ENCODE measurements at regions not wholly inside any gene's neighbourhood (a gene's known extent, or its start where the extent isn't known, plus 50 kb on each side); places are given as distances from the start of the nearest gene placed in this dataset.

DNA sequence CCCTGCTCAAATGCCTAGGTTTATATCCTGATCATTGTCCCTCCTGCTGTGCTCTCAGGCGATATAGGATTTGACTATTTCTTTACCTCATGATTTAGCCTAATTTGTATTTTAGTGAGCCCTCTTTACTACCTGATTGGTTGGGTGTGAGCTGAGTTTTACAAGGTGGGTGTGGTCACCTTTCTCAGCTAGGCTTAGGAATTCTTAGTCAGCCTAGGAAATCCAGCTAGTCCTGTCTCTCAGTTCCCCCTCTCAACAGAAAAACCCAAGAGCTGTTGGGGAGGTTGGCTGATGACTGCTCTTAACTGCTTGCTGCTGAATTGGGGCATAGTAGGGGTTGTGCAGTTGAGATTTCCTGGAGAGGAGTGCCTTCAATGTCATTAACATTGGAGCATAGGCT lies 100.5 kb upstream of the AADAT start:
- Histone ChIP-seq H3K14ac (ENCODE audit: low read length) (no peak overlapping the region), H2BK120ac (ENCODE audit: insufficient read depth, low read length, poor library complexity) (no peak overlapping the region), H3K27me3 (ENCODE audit: insufficient read depth, low read length) (no peaks in the 10 kb centered on the region), H3K18ac (ENCODE audit: low read length) (no peak overlapping the region), H3K4me3 (ENCODE audit: low read depth, low read length) (no peak overlapping the region), H3K9me3 (ENCODE audit: insufficient read depth, low read depth, low read length) (peaks cover 2% of the 10 kb centered on the region), H3K4me2 (ENCODE audit: low read length) (no peak overlapping the region), H2BK5ac (ENCODE audit: low read depth, low read length, poor library complexity) (no peak overlapping the region), H2AFZ (ENCODE audit: insufficient read depth, low read length, poor library complexity) (no peak overlapping the region), H3K79me1 (ENCODE audit: low read length) (peaks cover 2% of the 10 kb centered on the region), H4K8ac (ENCODE audit: low read depth, low read length) (no peak overlapping the region), H3K4me1 (ENCODE audit: control insufficient read depth in 1 of 2, insufficient read depth in 2 of 2, low read length in 2 of 2) (peaks cover 4 to 9% of the 10 kb centered on the region in 2 experiments), H3K23ac (ENCODE audit: low read length) (no peak overlapping the region), H3K27ac (ENCODE audit: low read depth, low read length) (no peak overlapping the region), H4K12ac (ENCODE audit: low read depth, low read length) (no peak overlapping the region), H2AK5ac (ENCODE audit: low read length) (no peak overlapping the region), H3K9ac (ENCODE audit: low read length) (no peak overlapping the region), H3K4ac (ENCODE audit: low read depth, low read length) (no peak overlapping the region), H4K91ac (ENCODE audit: low read depth, low read length) (no peak overlapping the region), H3K36me3 (ENCODE audit: control insufficient read depth in 1 of 2, insufficient read depth in 2 of 2, low read length in 2 of 2) (no peaks in the 10 kb centered on the region), H2BK12ac (ENCODE audit: low read length) (no peak overlapping the region), H3K79me2 (ENCODE audit: control insufficient read depth, insufficient read depth, low read length, poor library complexity) (no peaks in the 10 kb centered on the region)
- DNase-seq: no peak
- no CpG with 5 or more reads among the region's 1 CpG for WGBS (ENCODE audit: extremely low coverage, insufficient coverage, insufficient read length)

DNA sequence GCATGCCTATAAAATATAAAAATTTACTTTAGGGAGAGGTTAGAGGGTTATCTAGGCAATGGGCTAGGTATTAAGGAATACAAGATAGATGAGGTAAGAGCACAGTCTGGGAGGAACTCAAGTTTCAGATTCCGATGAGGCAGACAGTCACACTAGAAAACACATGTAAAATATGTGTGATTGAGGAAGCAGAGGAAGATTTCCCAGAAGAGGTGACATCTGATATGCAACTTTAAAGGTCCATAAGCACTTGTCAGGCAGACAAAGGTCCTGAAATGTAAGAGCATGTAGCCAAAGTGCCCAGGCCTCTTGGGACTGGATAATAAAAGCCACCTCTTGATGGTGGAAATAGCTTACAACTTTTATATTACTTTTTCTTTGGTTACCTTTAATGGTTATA lies 81.1 kb upstream of the AADAT start:
- H3K9me3 ChIP-seq (ENCODE audit: insufficient read depth, low read depth, low read length): peaks cover 5% of the 10 kb centered on the region
- H3K23ac ChIP-seq (ENCODE audit: low read length): no peak overlapping the region
- no peak overlapping the region for H2BK120ac ChIP-seq (ENCODE audit: insufficient read depth, low read length, poor library complexity)
- no peak overlapping the region for H4K12ac ChIP-seq (ENCODE audit: low read depth, low read length)
- H2AK5ac ChIP-seq (ENCODE audit: low read length): no peak overlapping the region
- WGBS (ENCODE audit: extremely low coverage, insufficient coverage, insufficient read length): no CpG with 5 or more reads among the region's 1 CpG
- no peak overlapping the region for H3K27ac ChIP-seq (ENCODE audit: low read depth, low read length)
- H2BK5ac ChIP-seq (ENCODE audit: low read depth, low read length, poor library complexity): no peak overlapping the region
- no peak overlapping the region for H4K8ac ChIP-seq (ENCODE audit: low read depth, low read length)
- H3K4me2 ChIP-seq (ENCODE audit: low read length): no peak overlapping the region
- no peaks in the 10 kb centered on the region for H3K4me1 ChIP-seq (ENCODE audit: control insufficient read depth in 1 of 2, insufficient read depth in 2 of 2, low read length in 2 of 2)
- no peaks in the 10 kb centered on the region for H3K27me3 ChIP-seq (ENCODE audit: insufficient read depth, low read length)
- no peak overlapping the region for H3K4ac ChIP-seq (ENCODE audit: low read depth, low read length)
- H2AFZ ChIP-seq (ENCODE audit: insufficient read depth, low read length, poor library complexity): no peak overlapping the region
- no peaks in the 10 kb centered on the region for H3K79me2 ChIP-seq (ENCODE audit: control insufficient read depth, insufficient read depth, low read length, poor library complexity)
- no peak overlapping the region for H3K9ac ChIP-seq (ENCODE audit: low read length)
- no peak for DNase-seq
- no peak overlapping the region for H3K18ac ChIP-seq (ENCODE audit: low read length)
- H2BK12ac ChIP-seq (ENCODE audit: low read length): no peak overlapping the region
- H3K14ac ChIP-seq (ENCODE audit: low read length): no peak overlapping the region
- H3K79me1 ChIP-seq (ENCODE audit: low read length): no peaks in the 10 kb centered on the region
- no peaks in the 10 kb centered on the region for H3K36me3 ChIP-seq (ENCODE audit: control insufficient read depth in 1 of 2, insufficient read depth in 2 of 2, low read length in 2 of 2)
- H4K91ac ChIP-seq (ENCODE audit: low read depth, low read length): no peak overlapping the region
- no peak overlapping the region for H3K4me3 ChIP-seq (ENCODE audit: low read depth, low read length)

DNA sequence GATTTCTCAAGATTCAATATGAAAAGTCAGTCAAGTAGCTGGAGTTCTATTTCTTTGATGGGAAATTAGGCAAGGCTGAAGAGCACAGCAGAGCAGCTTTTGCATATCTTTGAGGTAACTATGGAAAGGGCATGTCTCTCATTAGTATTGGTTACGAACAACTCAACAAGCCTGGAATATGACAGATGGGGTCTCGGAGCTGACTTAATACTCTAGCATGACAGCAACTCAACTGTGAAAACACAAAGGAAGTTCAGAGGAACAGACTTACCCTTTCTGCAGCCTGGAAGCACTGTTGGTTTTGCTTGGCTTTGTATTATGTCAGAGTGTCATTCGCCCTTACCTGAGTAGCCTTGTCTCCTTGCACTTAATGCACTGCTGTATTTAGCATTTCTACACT lies 79.9 kb upstream of the AADAT start:
- Histone ChIP-seq H3K79me2 (ENCODE audit: control insufficient read depth, insufficient read depth, low read length, poor library complexity) (no peaks in the 10 kb centered on the region), H2AK5ac (ENCODE audit: low read length) (no peak overlapping the region), H3K9me3 (ENCODE audit: insufficient read depth, low read depth, low read length) (peaks cover 5% of the 10 kb centered on the region), H3K14ac (ENCODE audit: low read length) (no peak overlapping the region), H3K23ac (ENCODE audit: low read length) (no peak overlapping the region), H2BK12ac (ENCODE audit: low read length) (no peak overlapping the region), H2AFZ (ENCODE audit: insufficient read depth, low read length, poor library complexity) (no peak overlapping the region), H3K27ac (ENCODE audit: low read depth, low read length) (no peak overlapping the region), H4K91ac (ENCODE audit: low read depth, low read length) (no peak overlapping the region), H3K27me3 (ENCODE audit: insufficient read depth, low read length) (no peaks in the 10 kb centered on the region), H2BK120ac (ENCODE audit: insufficient read depth, low read length, poor library complexity) (no peak overlapping the region), H4K12ac (ENCODE audit: low read depth, low read length) (no peak overlapping the region), H3K4me3 (ENCODE audit: low read depth, low read length) (no peak overlapping the region), H3K4ac (ENCODE audit: low read depth, low read length) (no peak overlapping the region), H3K18ac (ENCODE audit: low read length) (no peak overlapping the region), H3K79me1 (ENCODE audit: low read length) (no peaks in the 10 kb centered on the region), H3K9ac (ENCODE audit: low read length) (no peak overlapping the region), H3K36me3 (ENCODE audit: control insufficient read depth in 1 of 2, insufficient read depth in 2 of 2, low read length in 2 of 2) (no peaks in the 10 kb centered on the region), H3K4me1 (ENCODE audit: control insufficient read depth in 1 of 2, insufficient read depth in 2 of 2, low read length in 2 of 2) (no peaks in the 10 kb centered on the region), H2BK5ac (ENCODE audit: low read depth, low read length, poor library complexity) (no peak overlapping the region), H3K4me2 (ENCODE audit: low read length) (no peak overlapping the region), H4K8ac (ENCODE audit: low read depth, low read length) (no peak overlapping the region)
- no peak for DNase-seq
- no CpG with 5 or more reads among the region's 3 CpGs for WGBS (ENCODE audit: extremely low coverage, insufficient coverage, insufficient read length)

DNA sequence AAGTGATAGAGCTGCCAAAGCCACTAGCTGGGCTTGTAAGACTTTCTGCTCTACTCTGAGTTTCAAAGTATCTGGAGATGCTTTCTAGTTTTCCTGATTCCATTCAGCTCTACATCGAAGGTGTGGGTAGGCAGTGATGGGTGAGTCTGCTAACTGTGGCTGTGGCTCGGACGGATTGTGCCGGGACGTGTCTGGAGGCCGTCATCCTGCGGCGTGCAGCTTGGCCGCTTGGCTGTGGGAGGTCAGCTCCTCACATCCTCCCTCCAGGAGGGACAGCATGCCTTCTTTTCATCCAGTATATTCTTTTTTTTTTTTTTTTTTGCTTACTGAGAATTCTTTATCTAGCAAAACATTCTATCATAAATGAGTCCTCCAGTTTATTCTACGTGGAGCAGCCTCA lies 77.9 kb upstream of the AADAT start:
- WGBS (ENCODE audit: extremely low coverage, insufficient coverage, insufficient read length): no CpG with 5 or more reads among the region's 10 CpGs
- no peak overlapping the region for H3K4me3 ChIP-seq (ENCODE audit: low read depth, low read length)
- no peaks in the 10 kb centered on the region for H3K79me1 ChIP-seq (ENCODE audit: low read length)
- H2AFZ ChIP-seq (ENCODE audit: insufficient read depth, low read length, poor library complexity): no peak overlapping the region
- H2BK5ac ChIP-seq (ENCODE audit: low read depth, low read length, poor library complexity): no peak overlapping the region
- H3K4me1 ChIP-seq (ENCODE audit: control insufficient read depth in 1 of 2, insufficient read depth in 2 of 2, low read length in 2 of 2): no peaks in the 10 kb centered on the region
- H3K9me3 ChIP-seq (ENCODE audit: insufficient read depth, low read depth, low read length): peaks cover 5% of the 10 kb centered on the region
- H3K4ac ChIP-seq (ENCODE audit: low read depth, low read length): no peak overlapping the region
- H3K79me2 ChIP-seq (ENCODE audit: control insufficient read depth, insufficient read depth, low read length, poor library complexity): no peaks in the 10 kb centered on the region
- no peak overlapping the region for H3K9ac ChIP-seq (ENCODE audit: low read length)
- H3K4me2 ChIP-seq (ENCODE audit: low read length): no peak overlapping the region
- no peak overlapping the region for H3K27ac ChIP-seq (ENCODE audit: low read depth, low read length)
- no peak overlapping the region for H2AK5ac ChIP-seq (ENCODE audit: low read length)
- no peaks in the 10 kb centered on the region for H3K36me3 ChIP-seq (ENCODE audit: control insufficient read depth in 1 of 2, insufficient read depth in 2 of 2, low read length in 2 of 2)
- no peak overlapping the region for H3K23ac ChIP-seq (ENCODE audit: low read length)
- no peak overlapping the region for H3K14ac ChIP-seq (ENCODE audit: low read length)
- H4K12ac ChIP-seq (ENCODE audit: low read depth, low read length): no peak overlapping the region
- no peak overlapping the region for H4K8ac ChIP-seq (ENCODE audit: low read depth, low read length)
- no peak for DNase-seq
- H2BK120ac ChIP-seq (ENCODE audit: insufficient read depth, low read length, poor library complexity): no peak overlapping the region
- no peaks in the 10 kb centered on the region for H3K27me3 ChIP-seq (ENCODE audit: insufficient read depth, low read length)
- no peak overlapping the region for H4K91ac ChIP-seq (ENCODE audit: low read depth, low read length)
- no peak overlapping the region for H2BK12ac ChIP-seq (ENCODE audit: low read length)
- no peak overlapping the region for H3K18ac ChIP-seq (ENCODE audit: low read length)
